ENCODE measurements at regions not wholly inside any gene's neighbourhood (a gene's known extent, or its start where the extent isn't known, plus 50 kb on each side); places are given as distances from the start of the nearest gene placed in this dataset.

GRCh38 chr20:47861116-47861515 lies 75.8 kb upstream of the SULF2 start:
- H3K4me3 ChIP-seq, result no peak overlapping the region
- H3K36me3 ChIP-seq, result no peaks in the 10 kb centered on the region
- H3K4me1 ChIP-seq (ENCODE audit: low read depth), result no peaks in the 10 kb centered on the region
- H3K27me3 ChIP-seq, result no peaks in the 10 kb centered on the region
- no peak for DNase-seq (ENCODE audit: low read depth in 1 of 2, low spot score in 1 of 2)
- TF ChIP-seq, protein P1, sequence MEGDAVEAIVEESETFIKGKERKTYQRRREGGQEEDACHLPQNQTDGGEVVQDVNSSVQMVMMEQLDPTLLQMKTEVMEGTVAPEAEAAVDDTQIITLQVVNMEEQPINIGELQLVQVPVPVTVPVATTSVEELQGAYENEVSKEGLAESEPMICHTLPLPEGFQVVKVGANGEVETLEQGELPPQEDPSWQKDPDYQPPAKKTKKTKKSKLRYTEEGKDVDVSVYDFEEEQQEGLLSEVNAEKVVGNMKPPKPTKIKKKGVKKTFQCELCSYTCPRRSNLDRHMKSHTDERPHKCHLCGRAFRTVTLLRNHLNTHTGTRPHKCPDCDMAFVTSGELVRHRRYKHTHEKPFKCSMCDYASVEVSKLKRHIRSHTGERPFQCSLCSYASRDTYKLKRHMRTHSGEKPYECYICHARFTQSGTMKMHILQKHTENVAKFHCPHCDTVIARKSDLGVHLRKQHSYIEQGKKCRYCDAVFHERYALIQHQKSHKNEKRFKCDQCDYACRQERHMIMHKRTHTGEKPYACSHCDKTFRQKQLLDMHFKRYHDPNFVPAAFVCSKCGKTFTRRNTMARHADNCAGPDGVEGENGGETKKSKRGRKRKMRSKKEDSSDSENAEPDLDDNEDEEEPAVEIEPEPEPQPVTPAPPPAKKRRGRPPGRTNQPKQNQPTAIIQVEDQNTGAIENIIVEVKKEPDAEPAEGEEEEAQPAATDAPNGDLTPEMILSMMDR (IDR thresholded peaks at IDR 0.05; ENCODE audit: low read depth, low read length), result no peak
- H3K9me3 ChIP-seq (ENCODE audit: low read depth), result no peaks in the 10 kb centered on the region
- no peak overlapping the region for H3K27ac ChIP-seq

GRCh38 chr20:47860049-47860830 lies 75.0 kb upstream of the SULF2 start:
- no peaks in the 10 kb centered on the region for H3K36me3 ChIP-seq
- H3K27ac ChIP-seq, result no peak overlapping the region
- no peaks in the 10 kb centered on the region for H3K9me3 ChIP-seq (ENCODE audit: low read depth)

DNA sequence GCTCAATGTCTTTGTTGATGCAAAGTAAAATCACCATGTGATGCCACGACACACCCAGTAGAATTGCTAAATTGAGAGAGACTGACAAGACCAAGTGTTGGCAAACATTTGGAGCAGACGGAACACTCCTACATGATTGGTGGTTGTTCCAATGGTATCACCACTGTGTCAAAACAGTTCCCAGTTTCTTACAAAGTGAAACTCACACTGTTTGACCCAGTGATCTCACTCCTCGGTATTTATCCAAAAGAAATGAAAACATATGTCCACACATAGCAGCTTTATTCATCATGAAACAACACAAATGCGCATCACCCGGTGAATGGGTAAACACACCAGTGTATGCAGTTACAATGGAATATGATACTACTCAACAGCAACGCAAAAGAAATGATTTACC lies 74.0 kb upstream of the SULF2 start:
- Histone ChIP-seq H3K4me3 (no peak overlapping the region), H3K27me3 (no peaks in the 10 kb centered on the region), H3K36me3 (no peaks in the 10 kb centered on the region), H3K9me3 (ENCODE audit: low read depth) (no peaks in the 10 kb centered on the region), H3K27ac (no peak overlapping the region), H3K4me1 (ENCODE audit: low read depth) (no peaks in the 10 kb centered on the region)
- DNase-seq (ENCODE audit: low read depth in 1 of 2, low spot score in 1 of 2), result peak in 1 of 2 donors; percentile 23
- TF ChIP-seq, protein P1 (IDR thresholded peaks at IDR 0.05; ENCODE audit: low read depth, low read length), result no peak

More at GRCh38 chr20:47860049-47860830, 75.0 kb upstream of the SULF2 start:
- Histone ChIP-seq H3K4me3 (no peak overlapping the region), H3K27me3 (no peaks in the 10 kb centered on the region), H3K4me1 (ENCODE audit: low read depth) (no peaks in the 10 kb centered on the region)
- DNase-seq (ENCODE audit: low read depth in 1 of 2, low spot score in 1 of 2), result no peak
- TF ChIP-seq, protein P1 (IDR thresholded peaks at IDR 0.05; ENCODE audit: low read depth, low read length), result no peak

GRCh38 chr20:47857569-47858464 lies 72.5 kb upstream of the SULF2 start:
- H3K4me3 ChIP-seq, result no peak overlapping the region
- H3K4me1 ChIP-seq (ENCODE audit: low read depth), result no peaks in the 10 kb centered on the region
- H3K36me3 ChIP-seq, result no peaks in the 10 kb centered on the region
- H3K9me3 ChIP-seq (ENCODE audit: low read depth), result no peaks in the 10 kb centered on the region
- no peaks in the 10 kb centered on the region for H3K27me3 ChIP-seq
- H3K27ac ChIP-seq, result no peak overlapping the region
- TF ChIP-seq, protein P1 (IDR thresholded peaks at IDR 0.05; ENCODE audit: low read depth, low read length), result no peak
- DNase-seq (ENCODE audit: low read depth in 1 of 2, low spot score in 1 of 2), result peak in 1 of 2 donors; percentile 67

DNA sequence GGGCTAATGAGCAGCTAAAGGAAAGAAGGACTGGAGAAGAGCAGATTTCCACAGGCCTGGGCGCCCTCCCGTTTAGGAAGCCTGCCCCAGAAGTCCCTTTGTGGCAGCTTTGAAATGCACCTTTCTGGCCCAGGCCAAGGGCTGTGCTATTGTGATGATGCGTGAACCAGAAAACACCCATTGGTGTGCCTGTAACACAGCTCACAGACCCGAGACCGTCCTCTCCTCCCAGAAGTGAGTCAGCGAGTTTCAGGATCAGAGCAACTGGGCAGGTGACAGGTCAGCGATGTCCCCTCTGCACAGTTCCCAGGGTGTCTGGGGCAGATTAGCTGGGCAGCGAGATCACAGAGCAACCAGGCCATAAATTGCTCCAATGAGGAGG lies 71.9 kb upstream of the SULF2 start:
- no peak overlapping the region for H3K27ac ChIP-seq
- no peaks in the 10 kb centered on the region for H3K9me3 ChIP-seq (ENCODE audit: low read depth)
- H3K4me1 ChIP-seq (ENCODE audit: low read depth), result no peaks in the 10 kb centered on the region
- H3K27me3 ChIP-seq, result no peaks in the 10 kb centered on the region
- DNase-seq (ENCODE audit: low read depth in 1 of 2, low spot score in 1 of 2), result no peak
- TF ChIP-seq, protein P1 (IDR thresholded peaks at IDR 0.05; ENCODE audit: low read depth, low read length), result no peak
- no peaks in the 10 kb centered on the region for H3K36me3 ChIP-seq
- no peak overlapping the region for H3K4me3 ChIP-seq
